NCI-H748 (cell line): ENCODE measurements at regions not wholly inside any gene's neighbourhood (a gene's known extent, or its start where the extent isn't known, plus 50 kb on each side); places are given as distances from the start of the nearest gene placed in this dataset.

ENCODE experiments used
- DNase-seq: peaks from one replicate; lab custom pipeline; 2025; ENCODE audit not compliant: unreplicated experiment; lab: John Stamatoyannopoulos, UW

- no peak for DNase-seq
These were observed 218.6 kb upstream of the ASIC2 start for GRCh38 chr17:33511670-33512069.

- no peak for DNase-seq
These were observed 219.0 kb upstream of the ASIC2 start for GRCh38 chr17:33512113-33512512.

DNA sequence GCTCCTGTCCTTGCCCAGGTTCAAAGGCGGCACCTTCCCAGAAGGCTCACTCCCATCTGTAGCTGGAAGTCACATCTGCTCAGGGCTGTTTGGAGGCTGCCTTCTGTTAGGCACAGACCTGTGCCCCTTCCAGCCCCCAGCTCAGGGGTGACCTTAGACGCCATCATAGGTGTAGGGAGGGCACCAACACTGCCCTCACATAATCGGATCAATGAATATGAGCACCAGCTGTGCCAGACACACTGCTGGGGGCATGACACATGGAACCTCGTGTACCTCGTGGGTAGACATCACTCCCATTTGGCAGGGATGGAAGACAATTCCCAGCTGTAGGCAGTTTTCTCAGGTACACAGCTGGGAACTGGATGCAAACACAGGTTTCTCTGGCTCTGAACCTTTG, 220.7 kb upstream of the ASIC2 start:
- DNase-seq = no peak

DNA sequence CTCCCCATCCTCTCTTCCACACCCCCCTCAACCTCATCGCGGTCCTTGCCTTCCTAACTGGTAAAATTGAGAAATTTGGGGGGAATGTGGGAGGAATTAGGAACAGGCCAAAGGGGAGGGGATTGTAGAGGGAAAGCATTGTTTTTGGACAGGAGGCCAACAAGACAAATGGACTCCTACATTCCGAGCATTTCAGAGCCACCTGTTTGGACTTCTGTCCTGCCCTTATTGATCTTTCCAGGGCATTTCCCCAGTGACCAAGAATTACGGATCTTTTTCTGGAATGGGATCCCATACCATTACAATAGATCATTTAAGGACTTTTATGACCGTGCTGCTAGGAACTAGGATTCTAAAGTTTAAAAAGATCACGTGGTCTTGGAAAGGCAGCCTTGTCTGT, 221.3 kb upstream of the ASIC2 start:
- DNase-seq = no peak

DNA sequence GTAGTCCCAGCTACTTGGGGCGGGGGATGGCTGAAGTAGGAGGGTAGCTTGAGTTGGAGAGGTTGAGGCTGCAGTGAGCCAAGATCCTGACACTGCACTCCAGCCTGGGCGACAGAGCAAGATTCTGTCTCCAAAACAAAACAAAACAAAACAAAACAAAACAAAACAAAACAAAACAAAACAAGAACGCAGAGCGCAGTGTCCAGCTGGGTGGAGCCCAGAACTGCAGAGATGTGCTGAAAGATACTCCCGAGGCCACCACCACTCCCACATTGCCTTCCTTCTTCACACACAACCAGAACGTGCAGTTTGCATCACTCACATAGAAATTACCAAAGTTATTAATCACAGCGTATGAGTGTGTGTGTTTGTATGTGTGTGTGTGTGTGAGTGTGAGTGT, 222.9 kb upstream of the ASIC2 start:
- no peak for DNase-seq

- no peak for DNase-seq
These were observed 223.6 kb upstream of the ASIC2 start for GRCh38 chr17:33516645-33517044.

DNA sequence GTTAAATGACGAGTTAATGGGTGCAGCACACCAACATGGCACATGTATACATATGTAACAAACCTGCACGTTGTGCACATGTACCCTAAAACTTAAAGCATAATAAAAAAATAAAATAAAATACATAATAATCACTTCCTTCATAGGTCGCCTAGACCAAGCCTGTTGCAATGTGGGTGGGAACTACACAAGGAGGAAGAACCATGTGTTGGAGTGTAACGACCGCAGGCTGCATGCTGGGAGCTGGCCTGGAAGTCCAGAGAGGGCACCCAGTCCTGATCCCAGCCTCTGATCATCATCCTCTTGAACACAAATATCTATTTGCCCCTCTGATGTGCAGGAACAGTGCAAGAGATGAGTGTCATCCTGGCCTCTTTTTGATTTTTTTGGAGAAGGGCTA, 224.7 kb upstream of the ASIC2 start:
- DNase-seq = no peak

- DNase-seq = no peak
These were observed 226.6 kb upstream of the ASIC2 start for GRCh38 chr17:33519692-33520091.

- DNase-seq = peak; percentile 33
These were observed 227.6 kb upstream of the ASIC2 start for GRCh38 chr17:33520426-33521330.

GRCh38 chr17:33521784-33522183, 228.7 kb upstream of the ASIC2 start:
- DNase-seq = no peak

- no peak for DNase-seq
These were observed 229.5 kb upstream of the ASIC2 start for GRCh38 chr17:33522623-33523022.

DNA sequence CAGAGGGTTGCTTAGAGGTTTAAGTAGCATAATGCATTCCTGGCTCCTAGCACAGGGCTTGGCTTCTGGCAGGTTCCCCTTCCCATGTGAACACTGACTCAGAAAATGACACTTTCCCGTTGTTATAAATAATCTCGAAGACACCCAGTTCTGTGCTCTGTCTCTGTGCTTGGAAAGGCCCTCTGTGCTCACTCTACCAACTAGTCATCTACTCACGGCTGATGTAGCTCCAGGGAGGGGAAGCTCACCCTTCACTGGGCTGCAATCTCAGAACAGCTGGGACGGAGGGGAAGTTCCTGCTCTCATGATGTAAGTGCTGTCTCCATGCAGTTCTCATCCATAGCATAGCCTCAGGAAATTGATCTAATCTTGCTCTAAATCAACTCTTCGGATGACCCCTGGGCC, 230.5 kb upstream of the ASIC2 start:
- no peak for DNase-seq

DNA sequence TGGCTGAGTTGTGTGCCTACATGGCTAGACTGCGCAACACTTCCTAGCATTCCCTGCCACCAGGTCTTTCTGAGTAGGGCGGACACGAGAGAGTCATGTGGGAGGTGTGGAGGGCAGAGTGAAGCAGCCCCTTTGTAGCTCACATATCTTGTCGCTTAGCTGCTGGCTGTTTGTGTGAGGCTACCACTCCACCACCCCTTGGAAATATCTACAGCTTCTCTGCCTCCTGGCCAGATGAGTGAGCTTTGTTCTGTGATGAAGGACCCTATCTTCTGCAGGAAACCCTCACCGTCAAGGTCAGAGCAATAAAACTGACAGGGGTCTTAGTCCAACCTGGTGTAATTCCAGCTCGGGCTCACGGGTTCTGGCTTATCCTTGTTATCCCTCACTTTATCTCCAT, 232.1 kb upstream of the ASIC2 start:
- no peak for DNase-seq

GRCh38 chr17:33526717-33527116, 233.6 kb upstream of the ASIC2 start:
- DNase-seq = no peak

- DNase-seq = no peak
These were observed 234.2 kb upstream of the ASIC2 start for GRCh38 chr17:33527290-33527689.

- no peak for DNase-seq
These were observed 235.8 kb upstream of the ASIC2 start for GRCh38 chr17:33528846-33529245.

DNA sequence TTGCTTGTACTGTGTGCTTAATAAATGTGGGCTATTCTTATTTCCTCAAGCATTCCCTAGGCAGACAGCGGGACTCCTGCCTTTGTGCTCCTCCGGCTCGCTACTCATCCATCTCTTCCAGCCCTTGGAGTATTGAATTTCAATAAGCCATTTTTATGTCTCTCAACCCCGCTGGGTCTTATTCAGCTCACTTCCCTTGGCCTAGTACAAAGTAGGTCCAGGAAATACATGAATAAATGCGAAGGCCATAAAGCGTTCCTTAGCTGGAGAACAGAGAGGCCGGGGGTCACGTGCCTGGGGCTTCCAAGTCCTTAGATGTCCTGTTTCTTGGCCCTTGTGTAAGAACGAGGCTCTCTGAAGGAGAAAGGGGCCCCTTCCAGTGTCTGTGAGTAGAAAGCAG, 236.7 kb upstream of the ASIC2 start:
- DNase-seq = no peak

DNA sequence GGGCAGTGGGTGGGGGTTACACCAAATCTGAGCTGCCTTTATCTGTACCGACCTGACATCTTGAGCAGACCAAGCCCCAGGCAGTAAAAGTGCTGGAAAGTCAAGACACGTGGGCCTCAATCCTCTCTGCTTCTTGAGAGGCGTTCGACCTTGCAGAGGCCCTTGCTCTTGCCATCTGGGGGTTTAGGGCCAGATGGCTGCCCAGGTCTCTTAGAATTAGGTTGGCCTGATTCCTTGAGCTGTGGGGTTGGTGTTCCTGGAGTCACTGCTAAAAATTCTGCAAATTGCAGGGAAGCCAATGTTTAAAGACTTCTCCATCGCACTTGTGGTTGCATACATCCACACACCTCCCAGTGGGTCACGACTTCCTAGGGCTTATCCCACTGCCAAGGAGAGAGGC, 238.2 kb upstream of the ASIC2 start:
- no peak for DNase-seq

GRCh38 chr17:33534087-33534486, 241.0 kb upstream of the ASIC2 start:
- no peak for DNase-seq

DNA sequence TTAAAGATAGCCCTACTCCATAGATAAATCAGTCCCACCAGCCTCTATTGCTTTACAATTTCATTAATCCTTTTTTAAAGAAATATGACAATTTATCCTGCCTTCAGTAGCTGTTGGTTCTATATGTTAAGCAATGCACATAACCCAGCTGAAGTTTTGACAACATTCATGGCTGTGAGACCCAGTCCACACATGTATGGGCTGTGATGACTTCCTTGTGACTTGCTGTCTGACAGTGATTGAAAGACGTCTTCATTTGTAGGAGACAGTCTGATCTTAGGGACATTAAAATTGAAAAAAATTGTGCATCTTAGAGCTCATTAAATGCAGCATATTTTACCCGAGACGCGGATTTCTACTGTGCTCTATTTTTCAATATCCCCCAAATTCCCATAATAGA, 252.0 kb upstream of the ASIC2 start:
- no peak for DNase-seq

DNA sequence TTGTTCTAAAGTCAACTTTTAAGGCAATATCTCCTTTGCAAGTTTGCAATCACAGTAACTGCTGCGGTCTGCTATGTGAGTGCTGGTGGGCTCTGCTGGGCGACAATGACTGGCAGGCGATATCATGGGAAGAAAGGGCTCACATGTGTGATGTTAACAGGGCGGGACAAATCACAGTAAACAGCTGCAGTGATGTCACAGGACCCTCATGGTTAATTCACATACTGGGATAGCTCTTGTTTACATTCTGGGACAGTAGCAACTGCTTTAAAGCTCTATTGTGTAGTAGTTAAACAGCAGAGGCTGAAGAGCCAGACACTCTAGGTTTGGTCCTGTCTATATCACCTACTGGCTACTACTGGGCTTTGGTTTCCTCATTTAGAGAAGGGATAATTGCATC, 257.2 kb upstream of the ASIC2 start:
- no peak for DNase-seq

- DNase-seq = no peak
These were observed 258.0 kb upstream of the ASIC2 start for GRCh38 chr17:33551075-33551474.

GRCh38 chr17:33551911-33552310, 258.8 kb upstream of the ASIC2 start:
- no peak for DNase-seq
